Retinal pigment epithelial cell (primary cell): ENCODE measurements at regions not wholly inside any gene's neighbourhood (a gene's known extent, or its start where the extent isn't known, plus 50 kb on each side); places are given as distances from the start of the nearest gene placed in this dataset.
"Not testable (repeated sequence)": the region's sequence is repeated elsewhere in the genome, so short reads cannot be mapped to it uniquely, and the experiment has no call there.

Experiments
- DNase-seq: peaks from one replicate; pipeline ENCODE4 v3.0.0-alpha.2; 2010; ENCODE audit warnings: low read depth
- H3K4me3 ChIP-seq: 2 replicates; pipeline ENCODE4 v1.5.1; 2011; ENCODE audit warnings: mild to moderate bottlenecking, low read length, control low read depth, moderate library complexity
- TF ChIP-seq, protein P1 (sequence below): conservative IDR thresholded peaks from 2 replicates; pipeline ENCODE4 v1.5.1; 2011; ENCODE audit warnings: low read depth, low read length, control low read depth, inconsistent platforms

DNA sequence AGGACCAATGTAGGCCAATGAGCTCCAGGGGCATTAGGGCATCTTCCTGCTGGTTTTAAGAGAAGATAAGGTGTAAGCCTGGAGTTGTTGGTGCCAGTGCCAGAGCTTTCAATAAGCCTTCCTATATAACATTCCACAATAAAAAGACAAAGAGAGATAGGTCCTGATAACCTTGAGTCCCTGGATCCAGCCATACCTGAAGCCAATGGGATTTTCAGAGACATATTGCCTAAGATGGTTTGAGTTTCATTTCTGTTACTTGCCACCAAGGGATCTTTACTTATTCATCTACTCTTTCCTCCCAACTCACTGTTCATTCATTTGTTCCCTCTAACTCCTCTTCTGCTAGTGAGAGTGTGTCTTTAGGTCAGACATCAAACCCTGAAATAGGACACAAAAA, 68.8 kb upstream of the CAPZB start:
- TF ChIP-seq, protein P1, sequence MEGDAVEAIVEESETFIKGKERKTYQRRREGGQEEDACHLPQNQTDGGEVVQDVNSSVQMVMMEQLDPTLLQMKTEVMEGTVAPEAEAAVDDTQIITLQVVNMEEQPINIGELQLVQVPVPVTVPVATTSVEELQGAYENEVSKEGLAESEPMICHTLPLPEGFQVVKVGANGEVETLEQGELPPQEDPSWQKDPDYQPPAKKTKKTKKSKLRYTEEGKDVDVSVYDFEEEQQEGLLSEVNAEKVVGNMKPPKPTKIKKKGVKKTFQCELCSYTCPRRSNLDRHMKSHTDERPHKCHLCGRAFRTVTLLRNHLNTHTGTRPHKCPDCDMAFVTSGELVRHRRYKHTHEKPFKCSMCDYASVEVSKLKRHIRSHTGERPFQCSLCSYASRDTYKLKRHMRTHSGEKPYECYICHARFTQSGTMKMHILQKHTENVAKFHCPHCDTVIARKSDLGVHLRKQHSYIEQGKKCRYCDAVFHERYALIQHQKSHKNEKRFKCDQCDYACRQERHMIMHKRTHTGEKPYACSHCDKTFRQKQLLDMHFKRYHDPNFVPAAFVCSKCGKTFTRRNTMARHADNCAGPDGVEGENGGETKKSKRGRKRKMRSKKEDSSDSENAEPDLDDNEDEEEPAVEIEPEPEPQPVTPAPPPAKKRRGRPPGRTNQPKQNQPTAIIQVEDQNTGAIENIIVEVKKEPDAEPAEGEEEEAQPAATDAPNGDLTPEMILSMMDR = no peak
- no peak for DNase-seq

DNA sequence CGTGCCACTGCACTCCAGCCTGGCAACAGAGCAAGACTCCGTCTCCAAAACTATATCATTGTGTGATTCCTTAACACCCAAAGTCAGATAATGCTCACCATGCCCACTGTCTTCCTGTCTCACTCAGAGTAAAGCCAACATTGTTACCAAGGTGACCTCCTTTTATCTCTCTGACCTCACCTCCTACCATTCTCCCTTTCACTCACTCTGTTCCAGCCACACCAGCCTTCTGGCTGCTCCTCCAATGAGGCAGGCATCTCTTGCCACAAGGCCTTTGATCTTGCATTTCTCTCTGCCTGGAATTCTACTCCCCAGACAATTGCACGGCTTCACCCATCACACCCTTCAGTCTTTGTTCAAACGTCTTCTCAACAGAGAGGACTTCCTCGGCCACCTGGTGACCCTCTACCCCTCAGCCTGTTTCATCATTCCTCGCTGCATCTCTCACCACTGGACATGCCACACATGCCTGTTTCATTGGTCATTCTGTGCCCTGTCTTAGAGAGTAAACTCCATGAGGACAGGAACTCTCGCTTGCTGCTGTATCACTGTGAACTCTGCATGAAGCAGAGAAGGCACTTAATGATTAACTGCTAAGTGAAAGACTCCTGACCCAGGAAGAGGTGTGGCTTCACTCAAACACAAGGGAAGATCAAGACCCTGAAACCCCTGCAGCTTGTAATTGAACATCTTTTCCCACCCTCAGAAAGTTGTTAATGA, 67.1 kb upstream of the CAPZB start:
- TF ChIP-seq, protein P1 = no peak
- DNase-seq = no peak

More for the DNA sequence above, 68.8 kb upstream of the CAPZB start:
- no peak overlapping the region for H3K4me3 ChIP-seq

DNA sequence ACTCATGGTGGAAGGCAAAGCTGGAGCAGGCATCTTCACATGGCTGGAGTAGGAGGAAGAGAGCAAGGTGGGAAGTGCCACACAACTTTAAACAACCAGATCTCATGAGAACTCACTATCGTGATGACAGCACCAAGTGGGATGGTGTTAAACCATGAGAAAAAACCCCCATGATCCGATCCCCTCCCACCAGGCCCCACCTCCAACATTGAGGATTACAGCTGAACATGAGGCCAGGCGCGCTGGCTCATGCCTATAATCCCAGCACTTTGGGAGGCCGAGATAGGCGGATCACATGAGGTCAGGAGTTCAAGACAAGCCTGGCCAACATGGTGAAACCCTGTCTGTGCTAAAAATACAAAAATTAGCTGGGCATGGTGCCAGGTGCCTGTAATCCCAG, 66.5 kb upstream of the CAPZB start:
- H3K4me3 ChIP-seq = not testable (repeated sequence)
- DNase-seq = peak; percentile 15

More for the DNA sequence above, 67.1 kb upstream of the CAPZB start:
- no peak overlapping the region for H3K4me3 ChIP-seq

DNA sequence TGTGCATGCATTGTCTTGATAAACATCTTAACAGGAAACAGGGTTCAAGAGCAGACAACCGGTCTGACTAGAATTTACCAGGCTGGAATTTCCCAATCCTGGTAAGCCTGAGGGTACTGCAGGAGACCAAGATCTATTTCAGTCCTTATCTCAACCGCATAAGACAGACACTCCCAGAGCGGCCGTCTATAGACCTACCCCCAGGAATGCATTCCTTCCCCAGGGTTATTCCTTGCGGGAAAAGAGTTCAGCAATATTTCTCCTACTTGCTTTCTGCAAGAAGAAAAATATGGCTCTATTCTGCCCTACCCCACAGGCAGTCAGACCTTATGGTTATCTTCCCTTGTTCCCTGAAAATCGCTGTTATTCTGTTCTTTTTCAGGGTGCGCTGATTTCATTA, 65.1 kb upstream of the CAPZB start:
- H3K4me3 ChIP-seq, DNase-seq: not testable (repeated sequence)

DNA sequence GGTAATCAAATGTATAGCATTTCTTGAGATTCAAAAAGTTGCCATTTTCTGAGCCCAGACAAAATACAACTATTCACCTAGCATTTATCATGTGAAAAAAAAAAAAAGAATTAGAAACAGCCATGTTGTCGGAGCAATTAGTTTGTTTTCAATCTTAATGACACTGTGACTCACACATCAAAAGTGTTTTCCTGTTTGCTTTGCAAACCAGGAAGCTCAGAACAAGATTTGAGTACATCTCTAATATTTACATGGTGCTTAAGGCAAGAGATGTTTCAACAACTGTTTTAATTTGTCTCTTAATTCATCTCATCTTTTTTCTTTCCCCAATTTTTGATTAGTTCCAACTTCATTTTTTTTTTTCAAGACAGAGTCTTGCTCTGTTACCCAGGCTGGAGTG, 62.5 kb upstream of the CAPZB start:
- TF ChIP-seq, protein P1 = no peak

DNA sequence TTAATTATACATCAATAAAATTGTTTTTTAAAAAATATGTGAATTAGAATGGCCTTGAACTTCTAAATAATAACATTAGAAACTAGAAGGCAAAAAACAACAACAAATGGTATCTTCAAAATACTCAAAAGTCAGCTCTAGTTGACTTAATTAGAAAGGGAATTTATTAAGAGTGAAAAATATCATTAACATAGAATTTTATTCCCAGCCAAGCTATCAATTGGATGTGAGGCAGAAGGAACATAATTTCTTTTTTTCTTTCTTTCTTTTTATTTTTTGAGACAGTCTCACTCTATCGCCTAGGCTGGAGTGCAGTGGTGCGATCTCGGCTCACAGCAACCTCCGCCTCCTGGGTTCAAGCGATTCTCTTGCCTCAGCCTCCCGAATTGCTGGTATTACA, 51.2 kb upstream of the CAPZB start:
- TF ChIP-seq, protein P1 = no peak
- no peak overlapping the region for H3K4me3 ChIP-seq
- DNase-seq = no peak

More for the DNA sequence above, 62.5 kb upstream of the CAPZB start:
- DNase-seq = no peak
- H3K4me3 ChIP-seq = no peak overlapping the region

DNA sequence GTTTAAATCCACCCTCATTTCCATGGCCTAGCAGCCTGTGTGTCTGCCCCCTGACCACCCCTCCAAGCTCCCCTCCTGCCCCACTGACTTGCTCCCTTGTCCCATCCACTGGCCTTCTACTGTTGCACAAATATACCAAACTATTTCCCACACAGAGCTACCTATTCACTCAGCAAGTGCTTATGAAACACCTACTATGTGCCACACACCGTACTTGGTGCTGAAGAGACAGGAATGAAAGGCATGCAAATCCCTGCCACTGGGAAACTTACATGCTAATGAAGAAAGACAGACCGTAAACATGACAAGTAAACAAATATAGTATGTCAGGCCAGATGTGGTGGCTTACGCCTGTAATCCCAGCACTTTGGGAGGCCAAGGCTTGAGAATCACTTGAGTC, 49.9 kb upstream of the CAPZB start:
- no peak overlapping the region for H3K4me3 ChIP-seq
- TF ChIP-seq, protein P1 = no peak
- DNase-seq = no peak
